OCI-LY3 (cell line): ENCODE measurements at regions not wholly inside any gene's neighbourhood (a gene's known extent, or its start where the extent isn't known, plus 50 kb on each side); places are given as distances from the start of the nearest gene placed in this dataset.

Experiments
- CTCF ChIP-seq: fragments of 200-600, 300-600 bp; sonication (generic); IDR thresholded peaks from 2 replicates; pipeline ENCODE4 v1.5.1; 2014; ENCODE audit warnings: antibody characterized with exemption, low read length, low read depth
- EZH2phosphoT487 ChIP-seq: fragments of 200-600 bp; shearing (Covaris generic); IDR thresholded peaks from 2 replicates; pipeline ENCODE4 v1.6.1; 2018; ENCODE audit warnings: antibody characterized with exemption, mixed run types, low read depth

GRCh38 chr6:115456848-115457247 is 603.8 kb downstream of the FRK start:
- TF ChIP-seq CTCF (no peak), EZH2phosphoT487 (no peak)
